ENCODE measurements at regions not wholly inside any gene's neighbourhood (a gene's known extent, or its start where the extent isn't known, plus 50 kb on each side); places are given as distances from the start of the nearest gene placed in this dataset.

GRCh38 chr11:62048100-62048499 is 75.7 kb upstream of the INCENP start:
- Histone ChIP-seq H3K4me3 (no peak overlapping the region), H3K36me3 (ENCODE audit: control insufficient read depth, insufficient read depth, low read length) (no peaks in the 10 kb centered on the region), H4K20me1 (replicated peaks; ENCODE audit: control insufficient read depth, insufficient read depth, low read length) (no peaks in the 10 kb centered on the region), H3K9ac (ENCODE audit: insufficient read depth in 1 of 2, low read depth in 2 of 2, low read length in 2 of 2) (no peak overlapping the region), H3K79me2 (ENCODE audit: control insufficient read depth, insufficient read depth, low read length) (no peaks in the 10 kb centered on the region), H3K4me2 (ENCODE audit: insufficient read depth, low read length) (no peak overlapping the region), H3K9me3 (replicated peaks; ENCODE audit: control insufficient read depth, insufficient read depth, low read depth, low read length) (no peaks in the 10 kb centered on the region), H3K9me1 (ENCODE audit: control insufficient read depth, insufficient read depth, low read length) (no peaks in the 10 kb centered on the region), H3K27ac (ENCODE audit: extremely low read depth, low read depth, low read length) (no peak overlapping the region), H2AFZ (ENCODE audit: low read depth, low read length) (no peak overlapping the region), H3K27me3 (ENCODE audit: control insufficient read depth in 2 of 2, insufficient read depth in 2 of 2, low read length in 2 of 2) (0 out of 5 replicates have a peak, but pooled peaks cover 0 to 3% of the 10 kb centered on the region in 2 experiments), H3K4me1 (replicated peaks in 1 of 2; ENCODE audit: control insufficient read depth in 2 of 2, insufficient read depth in 2 of 2, low read length in 2 of 2) (peaks cover 0 to 4% of the 10 kb centered on the region in 2 experiments; a peak in 1 of 5 replicates)
- POLR2A ChIA-PET, result interaction anchor here (0.7 kb wide), 1 partner anchor 31 kb away, joined by 3 read pairs; no protein-coding TSS in a partner anchor
- no TSS peak for BruUV-seq (replicated peaks)
- ATAC-seq (no peak), FAIRE-seq (no peak), DNase-seq (ENCODE audit: extremely low read depth in 1 of 4, low spot score in 3 of 4) (no peak)
- CTCF ChIA-PET (ENCODE audit: low intra/inter-chr PET ratio), result no interaction called here
- WGBS (ENCODE audit: insufficient coverage, low coverage, missing lambda C conversion rate), result 0% methylated on average over 1 of the region's 1 CpG
- in situ Hi-C loops (cut with MboI), result no loop called here
- intact Hi-C loops (cut with micrococcal nuclease), result no loop called here
- TF ChIP-seq HINFP (tag; conservative IDR thresholded peaks at IDR 0.05; ENCODE audit: low read depth), result no peak
- TF ChIP-seq ELK3 (CRISPR knock-in tag; IDR thresholded peaks at IDR 0.05), result no peak
- TF ChIP-seq, protein P1, sequence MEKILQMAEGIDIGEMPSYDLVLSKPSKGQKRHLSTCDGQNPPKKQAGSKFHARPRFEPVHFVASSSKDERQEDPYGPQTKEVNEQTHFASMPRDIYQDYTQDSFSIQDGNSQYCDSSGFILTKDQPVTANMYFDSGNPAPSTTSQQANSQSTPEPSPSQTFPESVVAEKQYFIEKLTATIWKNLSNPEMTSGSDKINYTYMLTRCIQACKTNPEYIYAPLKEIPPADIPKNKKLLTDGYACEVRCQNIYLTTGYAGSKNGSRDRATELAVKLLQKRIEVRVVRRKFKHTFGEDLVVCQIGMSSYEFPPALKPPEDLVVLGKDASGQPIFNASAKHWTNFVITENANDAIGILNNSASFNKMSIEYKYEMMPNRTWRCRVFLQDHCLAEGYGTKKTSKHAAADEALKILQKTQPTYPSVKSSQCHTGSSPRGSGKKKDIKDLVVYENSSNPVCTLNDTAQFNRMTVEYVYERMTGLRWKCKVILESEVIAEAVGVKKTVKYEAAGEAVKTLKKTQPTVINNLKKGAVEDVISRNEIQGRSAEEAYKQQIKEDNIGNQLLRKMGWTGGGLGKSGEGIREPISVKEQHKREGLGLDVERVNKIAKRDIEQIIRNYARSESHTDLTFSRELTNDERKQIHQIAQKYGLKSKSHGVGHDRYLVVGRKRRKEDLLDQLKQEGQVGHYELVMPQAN (IDR thresholded peaks at IDR 0.05; ENCODE audit: borderline replicate concordance), result no peak
- no peak for TF ChIP-seq NR2C1 (IDR thresholded peaks at IDR 0.05)
- no peak for TF ChIP-seq NR2C1 (tag; IDR thresholded peaks at IDR 0.05)
- no peak for TF ChIP-seq THRB (CRISPR knock-in tag; conservative IDR thresholded peaks at IDR 0.05)
- no peak for TF ChIP-seq BMI1 (IDR thresholded peaks at IDR 0.05; ENCODE audit: low read length)
- TF ChIP-seq NFE2 (IDR thresholded peaks at IDR 0.05; ENCODE audit: low read depth), result no peak
- TF ChIP-seq, protein P2, sequence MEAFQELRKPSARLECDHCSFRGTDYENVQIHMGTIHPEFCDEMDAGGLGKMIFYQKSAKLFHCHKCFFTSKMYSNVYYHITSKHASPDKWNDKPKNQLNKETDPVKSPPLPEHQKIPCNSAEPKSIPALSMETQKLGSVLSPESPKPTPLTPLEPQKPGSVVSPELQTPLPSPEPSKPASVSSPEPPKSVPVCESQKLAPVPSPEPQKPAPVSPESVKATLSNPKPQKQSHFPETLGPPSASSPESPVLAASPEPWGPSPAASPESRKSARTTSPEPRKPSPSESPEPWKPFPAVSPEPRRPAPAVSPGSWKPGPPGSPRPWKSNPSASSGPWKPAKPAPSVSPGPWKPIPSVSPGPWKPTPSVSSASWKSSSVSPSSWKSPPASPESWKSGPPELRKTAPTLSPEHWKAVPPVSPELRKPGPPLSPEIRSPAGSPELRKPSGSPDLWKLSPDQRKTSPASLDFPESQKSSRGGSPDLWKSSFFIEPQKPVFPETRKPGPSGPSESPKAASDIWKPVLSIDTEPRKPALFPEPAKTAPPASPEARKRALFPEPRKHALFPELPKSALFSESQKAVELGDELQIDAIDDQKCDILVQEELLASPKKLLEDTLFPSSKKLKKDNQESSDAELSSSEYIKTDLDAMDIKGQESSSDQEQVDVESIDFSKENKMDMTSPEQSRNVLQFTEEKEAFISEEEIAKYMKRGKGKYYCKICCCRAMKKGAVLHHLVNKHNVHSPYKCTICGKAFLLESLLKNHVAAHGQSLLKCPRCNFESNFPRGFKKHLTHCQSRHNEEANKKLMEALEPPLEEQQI (IDR thresholded peaks at IDR 0.05), result no peak
- TF ChIP-seq KLF10 (CRISPR knock-in tag; IDR thresholded peaks at IDR 0.05), result no peak
- no peak for TF ChIP-seq DMBX1 (CRISPR knock-in tag; IDR thresholded peaks at IDR 0.05; ENCODE audit: borderline replicate concordance)
- TF ChIP-seq HDAC8 (tag; IDR thresholded peaks at IDR 0.05), result no peak
